Endothelial cell of umbilical vein (primary cell): ENCODE measurements at regions not wholly inside any gene's neighbourhood (a gene's known extent, or its start where the extent isn't known, plus 50 kb on each side); places are given as distances from the start of the nearest gene placed in this dataset.

Source experiments
- BruUV-seq: library from RNA; stranded (reverse); fragments of 400-500 nt; replicated peaks from 2 replicates; lab custom pipeline; 2021; lab: Mats Ljungman, UMichigan
- CTCF ChIA-PET: fragments of 300-600, 350-600 bp; sonication (Branson Sonifier 250); formaldehyde crosslinking; loops from one replicate; lab custom pipeline; 2021; ENCODE audit warnings: antibody characterized with exemption, inconsistent platforms; lab: Charles Lee
- POLR2A ChIA-PET: fragments of 300-600, 350-600 bp; sonication (Branson Sonifier 250); formaldehyde crosslinking; loops from one replicate; lab custom pipeline; 2021; ENCODE audit warnings: antibody characterized with exemption, inconsistent platforms; lab: Charles Lee
- DNase-seq: peaks from one replicate; pipeline ENCODE4 v3.0.0-alpha.2; 2011; ENCODE audit warnings: low read depth, low spot score
- FAIRE-seq: peaks from 2 replicates; lab custom pipeline; 2011; peaks lifted over from hg19 to GRCh38; lab: Jason Lieb, UNC
- H2AFZ ChIP-seq: 2 replicates; pipeline ENCODE4 v1.6.0; 2012; ENCODE audit warnings: low read depth, low read length, control low read depth, inconsistent platforms
- H3K27ac ChIP-seq: 2 replicates; pipeline ENCODE4 v1.5.1; 2011; ENCODE audit warnings: low read depth, mild to moderate bottlenecking, control low read depth, low read length, moderate library complexity; ENCODE audit not compliant: insufficient read depth
- H3K27me3 ChIP-seq, 2 experiments: 2 replicates each; pipeline versions ENCODE4 v1.6.0 to v1.6.1; 2011; ENCODE audit warnings: low read length in 2 of 2, mixed read lengths in 1 of 2; ENCODE audit not compliant: control insufficient read depth in 2 of 2, insufficient read depth in 2 of 2
- H3K36me3 ChIP-seq, 2 experiments: 2 replicates in 1 of 2; 3 replicates in 1 of 2; pipeline ENCODE4 v1.5.1; 2011; ENCODE audit warnings: low read length in 2 of 2, mild to moderate bottlenecking in 1 of 2, moderate library complexity in 1 of 2; ENCODE audit not compliant: control insufficient read depth in 2 of 2, insufficient read depth in 2 of 2; ENCODE audit errors: extremely low read depth in 1 of 2
- H3K4me1 ChIP-seq: 3 replicates; pipeline ENCODE4 v1.5.1; 2011; ENCODE audit warnings: mild to moderate bottlenecking, low read length; ENCODE audit not compliant: control insufficient read depth, insufficient read depth; ENCODE audit errors: extremely low read depth
- H3K4me2 ChIP-seq: 2 replicates; pipeline ENCODE4 v1.6.1; 2011; ENCODE audit warnings: low read length, control low read depth, mixed read lengths; ENCODE audit not compliant: insufficient read depth
- H3K4me3 ChIP-seq, 3 experiments: fragments of 200-600 bp in 1 of 3; sonication (generic), shearing (Covaris generic) in 1 of 3; replicated peaks in 1 of 3; 2 replicates each; pipeline ENCODE4 v1.5.1; 2011 to 2016; ENCODE audit warnings: control low read depth in 3 of 3, low read length in 3 of 3, mild to moderate bottlenecking in 2 of 3, inconsistent platforms in 1 of 3, low read depth in 1 of 3, moderate library complexity in 1 of 3; ENCODE audit not compliant: insufficient read depth in 1 of 3
- H3K79me2 ChIP-seq: 2 replicates; pipeline ENCODE4 v1.6.0; 2012; ENCODE audit warnings: low read length, inconsistent platforms; ENCODE audit not compliant: control insufficient read depth, insufficient read depth
- H3K9ac ChIP-seq: replicated peaks from 2 replicates; pipeline ENCODE3; 2011; ENCODE audit warnings: low read length, control low read depth; ENCODE audit not compliant: insufficient read depth; ENCODE audit errors: extremely low read depth
- H3K9me1 ChIP-seq: replicated peaks from 3 replicates; pipeline ENCODE4 v1.6.0; 2011; ENCODE audit warnings: mild to moderate bottlenecking, low read length; ENCODE audit not compliant: control insufficient read depth, insufficient read depth; ENCODE audit errors: extremely low read depth
- H3K9me3 ChIP-seq: replicated peaks from 2 replicates; pipeline ENCODE4 v1.5.1; 2012; ENCODE audit warnings: low read length, inconsistent platforms; ENCODE audit not compliant: control insufficient read depth, insufficient read depth
- H4K20me1 ChIP-seq: replicated peaks from 2 replicates; pipeline ENCODE3; 2011; ENCODE audit warnings: mild to moderate bottlenecking, low read length; ENCODE audit not compliant: control insufficient read depth, insufficient read depth; ENCODE audit errors: extremely low read depth
- CTCF ChIP-seq, 2 donors: IDR thresholded peaks; 1 replicate in 1 of 2; 2 replicates in 1 of 2; pipeline ENCODE4 v1.5.1; 2011; ENCODE audit warnings: low read length in 2 of 2, mild to moderate bottlenecking in 2 of 2, moderate library complexity in 2 of 2, control low read depth in 1 of 2, inconsistent platforms in 1 of 2, low read depth in 1 of 2; ENCODE audit not compliant: insufficient read depth in 1 of 2; ENCODE audit errors: extremely low read depth in 1 of 2
- EZH2 ChIP-seq: IDR thresholded peaks from 2 replicates; pipeline ENCODE4 v1.6.1; 2012; ENCODE audit warnings: borderline replicate concordance, low read depth, mild to moderate bottlenecking, moderate library complexity, low read length, inconsistent platforms; ENCODE audit not compliant: severe bottlenecking
- FOS ChIP-seq: IDR thresholded peaks from 2 replicates; pipeline ENCODE4 v1.6.1; 2011; ENCODE audit warnings: mild to moderate bottlenecking, low read length, moderate library complexity, borderline replicate concordance; ENCODE audit not compliant: insufficient read depth
- GATA2 ChIP-seq: IDR thresholded peaks from 2 replicates; pipeline ENCODE4 v1.7.0; 2011; ENCODE audit warnings: low read depth, mild to moderate bottlenecking, moderate library complexity, mixed read lengths, low read length; ENCODE audit not compliant: insufficient read length, insufficient read depth
- JUN ChIP-seq: IDR thresholded peaks from 2 replicates; pipeline ENCODE4 v1.6.1; 2011; ENCODE audit warnings: borderline replicate concordance, low read depth; ENCODE audit not compliant: insufficient read length, insufficient read depth
- MAX ChIP-seq: IDR thresholded peaks from 2 replicates; pipeline ENCODE4 v1.6.1; 2011; ENCODE audit not compliant: insufficient read depth, insufficient read length
- MYC ChIP-seq: IDR thresholded peaks from one replicate; pipeline ENCODE4 v1.6.1; 2011; ENCODE audit warnings: mild to moderate bottlenecking, low read depth, low read length
- POLR2A ChIP-seq: IDR thresholded peaks from 2 replicates; pipeline ENCODE4 v1.6.1; 2012; ENCODE audit warnings: low read depth, mild to moderate bottlenecking, control low read depth, low read length
- POLR2AphosphoS5 ChIP-seq: IDR thresholded peaks from 2 replicates; pipeline ENCODE4 v1.6.1; 2012; ENCODE audit warnings: low read depth, mild to moderate bottlenecking, control low read depth, low read length, moderate library complexity; ENCODE audit not compliant: insufficient read depth
- dilution Hi-C: fragments of 300-500 bp; cut with MboI; formaldehyde crosslinking; loops from one replicate; pipeline ENCODE4 v1.15.0; 2019; ENCODE audit warnings: low sequenced_read_pairs; ENCODE audit not compliant: extremely low pct_ligation_motif_present
- intact Hi-C: fragments of 100-400 bp; cut with micrococcal nuclease; formaldehyde crosslinking; loops from one replicate; pipeline ENCODE4 v1.10.0; 2022

- CTCF ChIA-PET, result no interaction called here
- Histone ChIP-seq H3K36me3 (no peaks in the 10 kb centered on the region), H3K79me2 (no peaks in the 10 kb centered on the region), H3K4me3 (no peak overlapping the region), H3K9ac (no peak overlapping the region), H2AFZ (no peak overlapping the region), H3K27ac (no peak overlapping the region), H3K27me3 (no peaks in the 10 kb centered on the region), H3K4me1 (no peaks in the 10 kb centered on the region), H3K9me1 (no peaks in the 10 kb centered on the region), H3K4me2 (no peak overlapping the region), H4K20me1 (no peaks in the 10 kb centered on the region), H3K9me3 (no peaks in the 10 kb centered on the region)
- FAIRE-seq (no peak), DNase-seq (no peak)
- no TSS peak for BruUV-seq
- POLR2A ChIA-PET, result no interaction called here
- intact Hi-C loops, result no loop called here
- no peak for TF ChIP-seq POLR2A
- no peak for TF ChIP-seq EZH2
- no peak for TF ChIP-seq GATA2
- TF ChIP-seq CTCF (IDR thresholded peaks at IDR 0.05; ENCODE audit: extremely low read depth in 1 of 2, insufficient read depth in 1 of 2, low read depth in 1 of 2, low read length in 2 of 2), result no peak
- TF ChIP-seq POLR2AphosphoS5, result no peak
- TF ChIP-seq JUN, result no peak
- TF ChIP-seq MAX, result no peak
- no peak for TF ChIP-seq MYC
- no peak for TF ChIP-seq FOS
- dilution Hi-C loops, result no loop called here
These were observed 60.7 kb upstream of the SPANXD start for GRCh38 chrX:141759238-141759637.
